ENCODE measurements at regions not wholly inside any gene's neighbourhood (a gene's known extent, or its start where the extent isn't known, plus 50 kb on each side); places are given as distances from the start of the nearest gene placed in this dataset.

DNA sequence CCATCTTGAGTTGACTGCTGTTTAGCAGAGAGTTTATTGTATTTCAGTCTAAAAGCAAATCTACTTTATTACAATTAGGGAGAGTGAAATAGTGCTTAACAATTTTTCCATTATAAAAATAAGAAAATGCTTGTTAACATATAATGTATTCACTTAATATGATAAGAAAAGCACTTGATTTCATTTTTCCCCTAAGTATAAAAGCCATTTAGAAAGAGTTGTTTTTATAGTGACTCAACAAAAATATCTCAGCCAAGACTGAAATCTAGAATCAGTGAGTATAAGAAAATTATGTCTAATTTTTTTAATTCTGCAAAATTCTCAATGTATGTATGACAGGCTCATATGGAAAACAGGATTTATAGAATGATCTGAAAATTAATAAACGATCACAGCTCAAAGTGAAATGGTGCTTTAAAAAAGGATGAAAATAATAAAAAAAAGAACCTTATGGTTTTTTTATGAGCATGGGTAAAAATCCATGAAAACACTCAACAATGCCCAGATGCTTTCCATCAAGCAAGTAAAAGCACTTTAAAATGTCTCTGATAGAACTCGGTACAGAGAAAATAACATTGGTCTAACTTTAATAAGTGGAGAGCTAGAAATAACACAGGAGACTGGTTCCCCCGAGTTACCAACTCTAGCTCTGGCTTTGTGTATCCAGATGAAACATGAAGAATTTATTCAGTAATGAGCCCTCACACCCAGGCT lies 1057.8 kb upstream of the WWC1 start:
- intact Hi-C loops (cut with DNase I): no loop called here
- DNase-seq (ENCODE audit: low spot score): no peak

DNA sequence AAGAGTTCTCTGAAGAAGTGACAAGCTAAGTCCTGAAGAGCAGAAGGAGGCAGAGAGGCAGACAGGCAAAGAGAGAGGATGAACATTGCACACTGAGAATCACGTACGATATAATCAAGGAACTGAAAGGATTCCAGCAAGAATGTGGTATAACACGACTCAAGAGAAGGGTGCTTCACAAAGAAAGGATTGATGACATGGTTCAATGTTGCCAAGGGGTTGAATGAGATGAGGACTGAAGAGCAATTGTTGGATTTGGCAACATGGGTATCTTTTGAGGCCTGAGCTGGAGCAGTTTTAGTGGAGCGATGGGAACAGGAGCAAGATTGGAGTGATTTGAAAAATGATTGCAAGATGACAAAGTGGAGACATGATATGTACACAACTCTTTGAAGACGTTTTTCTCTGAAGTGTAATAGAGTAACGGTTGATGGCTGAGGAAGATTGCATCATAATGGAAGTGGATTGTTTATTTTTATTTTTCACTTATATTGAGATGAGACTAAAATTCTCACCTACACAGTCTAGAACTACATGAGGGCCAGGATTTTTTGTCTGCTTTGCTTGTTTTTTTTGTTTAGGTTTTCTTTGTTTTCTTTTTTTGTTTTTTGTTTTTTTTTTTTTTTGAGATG lies 1049.9 kb upstream of the WWC1 start:
- no peak for DNase-seq (ENCODE audit: low spot score)
- intact Hi-C loops (cut with DNase I): no loop called here

DNA sequence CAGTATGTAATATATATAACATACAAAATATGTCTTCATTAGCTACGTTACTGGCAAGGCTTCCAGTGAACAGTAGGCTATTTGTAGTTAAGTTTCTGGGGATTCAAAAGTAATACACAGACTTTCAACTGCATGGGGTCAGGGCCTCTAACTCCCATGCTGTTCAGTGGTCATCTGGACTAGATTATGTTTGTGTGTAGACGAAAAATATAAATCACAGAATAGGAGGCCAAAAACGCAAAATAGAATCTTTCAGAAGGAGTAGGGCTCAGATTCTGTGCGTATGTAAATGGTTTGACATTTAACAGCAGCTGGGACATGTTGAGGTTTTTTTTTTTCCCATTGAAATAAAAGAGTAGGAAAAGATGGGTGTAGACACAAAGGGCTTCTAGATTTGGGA lies 1048.7 kb upstream of the WWC1 start:
- no peak for DNase-seq (ENCODE audit: low spot score)
- intact Hi-C loops (cut with DNase I): no loop called here

DNA sequence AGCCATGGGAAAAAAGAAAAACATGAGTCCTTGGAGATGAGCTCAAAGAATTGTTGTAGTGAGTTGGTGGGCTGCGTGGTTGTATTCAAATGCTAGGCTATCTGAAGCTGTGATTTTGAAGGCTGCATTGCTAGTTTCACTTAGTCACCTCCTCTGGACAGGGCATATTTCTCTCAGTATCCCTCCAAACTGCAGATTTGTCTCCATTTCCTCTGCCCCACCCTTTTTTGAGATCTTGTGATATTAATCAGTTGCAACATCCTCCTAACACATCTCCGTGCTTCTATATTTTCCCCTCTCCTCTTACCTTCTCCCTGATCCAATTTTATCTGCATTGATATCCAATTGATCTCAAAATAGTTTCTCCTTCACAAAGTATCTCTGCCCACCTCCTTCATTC lies 1048.0 kb upstream of the WWC1 start:
- DNase-seq (ENCODE audit: low spot score): no peak
- intact Hi-C loops (cut with DNase I): no loop called here

DNA sequence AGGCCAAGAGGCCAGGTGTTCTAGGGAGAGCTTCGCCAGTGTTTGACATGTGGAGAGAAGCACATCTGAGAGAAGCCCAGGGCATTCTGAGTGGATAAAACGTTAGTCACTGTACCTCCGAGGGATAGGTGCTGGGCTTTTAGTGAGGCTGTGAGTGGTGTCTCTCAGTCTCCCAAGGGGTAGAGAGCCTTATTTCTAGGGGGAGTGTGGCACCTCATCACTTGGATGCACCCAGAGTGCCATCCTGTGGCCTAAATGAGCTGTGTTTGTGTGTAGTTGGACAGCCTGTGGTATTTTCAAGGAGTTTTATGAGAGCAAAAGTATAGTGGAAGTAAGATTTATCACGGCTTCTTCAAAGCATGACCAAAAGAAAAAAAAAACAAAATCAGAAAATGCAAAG lies 1046.9 kb upstream of the WWC1 start:
- intact Hi-C loops (cut with DNase I): no loop called here
- DNase-seq (ENCODE audit: low spot score): no peak

DNA sequence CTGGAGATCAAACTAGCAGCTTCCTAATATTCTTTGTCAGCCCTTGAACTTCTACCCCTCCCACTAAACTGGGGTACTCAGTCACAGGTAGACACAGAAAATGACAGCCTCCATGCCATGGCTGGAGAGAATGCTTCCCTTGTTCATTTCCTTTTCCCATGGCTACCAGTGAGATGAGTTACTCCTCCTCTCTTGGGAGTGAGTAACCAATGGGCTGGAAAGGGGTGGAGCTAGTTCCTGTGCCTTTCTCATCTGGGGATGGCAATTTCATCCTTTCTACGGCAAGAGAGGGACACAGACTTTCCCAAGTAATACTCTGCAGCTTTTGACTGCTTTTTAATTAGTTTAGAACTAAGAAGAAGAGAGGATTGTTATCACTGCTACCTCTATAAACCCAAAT lies 1045.6 kb upstream of the WWC1 start:
- intact Hi-C loops (cut with DNase I): no loop called here
- DNase-seq (ENCODE audit: low spot score): no peak

- no peak for DNase-seq (ENCODE audit: low spot score)
- intact Hi-C loops (cut with DNase I): no loop called here
Observed at GRCh38 chr5:167247816-167248215, 1043.6 kb upstream of the WWC1 start.

DNA sequence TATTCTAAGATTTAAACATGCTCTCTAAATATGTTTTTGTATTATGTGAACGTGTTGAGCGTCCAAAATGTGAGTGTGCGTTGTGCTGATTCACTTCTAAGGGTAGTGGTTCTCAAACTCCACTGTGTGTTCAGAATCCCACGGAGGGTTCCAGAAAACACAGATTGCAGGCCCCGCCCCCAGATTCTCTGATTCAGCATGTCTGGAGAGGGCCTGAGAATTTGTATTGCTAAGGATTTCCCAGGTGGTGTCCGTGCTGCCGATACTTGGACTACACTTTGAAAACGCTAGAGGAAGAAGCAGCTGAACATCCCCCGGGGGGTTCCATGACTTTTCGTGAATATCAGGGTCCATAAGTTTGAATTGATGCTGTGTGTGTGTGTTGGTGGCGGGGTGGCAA lies 1043.2 kb upstream of the WWC1 start:
- intact Hi-C loops (cut with DNase I): no loop called here
- DNase-seq (ENCODE audit: low spot score): no peak

DNA sequence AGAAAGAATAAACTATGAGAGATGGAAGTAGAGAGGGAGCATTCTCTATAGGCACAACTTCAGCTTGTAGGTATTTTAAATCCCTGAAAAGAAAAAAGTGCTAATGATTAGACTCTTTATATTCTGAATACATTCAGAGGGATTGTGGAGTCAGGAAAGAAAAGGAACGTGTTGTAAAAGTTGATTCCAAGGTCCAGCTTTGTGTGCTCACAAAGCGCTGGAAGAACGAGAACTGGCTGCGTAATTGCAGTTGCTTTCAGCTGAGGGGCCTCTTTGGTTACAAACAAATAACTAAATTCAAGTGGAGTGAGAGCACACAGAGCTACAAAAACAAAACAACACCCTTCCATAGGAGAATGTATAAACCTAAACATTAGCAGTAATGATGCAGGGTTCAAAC lies 1040.4 kb upstream of the WWC1 start:
- DNase-seq (ENCODE audit: low spot score): no peak
- intact Hi-C loops (cut with DNase I): no loop called here

DNA sequence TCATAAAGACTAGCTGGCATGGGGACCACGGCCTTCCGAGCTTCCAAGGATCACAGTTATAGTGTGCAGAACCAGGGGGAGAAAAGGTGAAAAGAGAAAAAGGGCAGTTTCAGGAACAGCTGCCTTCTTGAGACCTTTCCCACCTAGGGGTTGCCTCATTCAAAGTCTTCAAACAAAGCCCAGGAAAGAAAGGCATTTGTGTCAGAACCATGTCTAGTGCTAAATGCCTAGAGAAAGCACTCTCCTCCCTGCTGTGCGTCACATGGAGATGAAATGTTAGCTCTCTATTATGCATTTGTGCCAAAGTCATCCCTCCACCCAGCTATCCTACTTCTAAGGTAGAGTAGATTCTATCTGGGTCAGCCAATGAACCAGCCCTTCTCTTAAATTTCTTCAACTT lies 1037.3 kb upstream of the WWC1 start:
- DNase-seq (ENCODE audit: low spot score): no peak
- intact Hi-C loops (cut with DNase I): no loop called here

DNA sequence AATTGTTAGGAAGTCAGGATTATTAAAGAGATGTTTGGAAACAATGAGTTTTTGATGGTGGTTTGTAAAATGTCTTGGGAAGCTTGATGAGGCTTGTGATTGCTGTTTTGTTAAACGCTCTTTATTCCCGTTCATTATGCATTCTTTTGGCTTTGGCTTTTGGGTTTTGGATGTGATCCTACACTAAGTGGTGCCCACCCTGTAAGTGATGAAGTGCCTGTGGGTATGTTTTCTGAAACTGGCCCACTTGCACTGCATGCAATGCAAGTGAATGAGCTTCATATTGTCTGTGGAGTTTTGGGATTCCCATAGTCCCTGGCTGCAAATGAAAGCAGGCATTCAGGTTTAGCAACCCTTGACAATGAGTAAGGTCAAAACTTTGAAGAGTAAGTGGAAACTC lies 1035.5 kb upstream of the WWC1 start:
- intact Hi-C loops (cut with DNase I): no loop called here
- DNase-seq (ENCODE audit: low spot score): no peak

GRCh38 chr5:167259806-167260205 lies 1031.6 kb upstream of the WWC1 start:
- intact Hi-C loops (cut with DNase I): no loop called here
- no peak for DNase-seq (ENCODE audit: low spot score)

DNA sequence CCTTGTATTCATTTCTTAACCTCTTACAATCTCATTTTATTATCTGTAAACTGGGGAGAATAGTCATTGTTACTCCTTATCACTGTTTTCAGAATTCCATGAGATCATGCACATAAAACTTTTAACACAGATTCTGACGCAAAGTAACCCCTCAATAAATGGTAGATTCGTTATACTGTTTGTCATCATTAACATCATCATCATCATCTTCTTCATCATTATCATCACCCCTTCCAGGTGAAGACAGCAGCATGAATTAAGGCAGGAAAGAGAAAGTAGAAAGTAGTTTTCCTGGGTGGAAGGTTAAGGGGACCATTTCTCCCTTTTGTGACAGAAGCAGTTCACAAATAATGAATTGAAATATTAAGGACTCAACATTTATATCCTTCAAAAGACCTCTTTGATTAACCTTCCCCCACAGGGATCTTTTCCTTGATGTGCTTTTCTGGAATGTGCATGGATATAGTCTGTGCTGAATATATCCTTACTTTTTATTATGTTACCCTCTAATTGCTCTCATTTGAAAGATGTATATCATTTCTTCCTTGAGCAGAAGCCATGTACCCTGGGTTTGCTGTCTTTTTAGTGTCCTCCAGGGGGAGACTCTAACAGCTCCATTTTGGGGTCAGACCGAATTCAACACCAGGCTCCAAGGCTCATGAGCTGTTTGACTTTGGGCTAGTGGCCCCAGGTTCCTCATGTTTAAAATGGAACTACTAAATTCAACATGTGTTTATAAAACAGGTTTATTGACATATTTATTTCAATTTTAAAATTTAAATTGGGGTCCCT lies 1029.9 kb upstream of the WWC1 start:
- DNase-seq (ENCODE audit: low spot score): no peak
- intact Hi-C loops (cut with DNase I): no loop called here

DNA sequence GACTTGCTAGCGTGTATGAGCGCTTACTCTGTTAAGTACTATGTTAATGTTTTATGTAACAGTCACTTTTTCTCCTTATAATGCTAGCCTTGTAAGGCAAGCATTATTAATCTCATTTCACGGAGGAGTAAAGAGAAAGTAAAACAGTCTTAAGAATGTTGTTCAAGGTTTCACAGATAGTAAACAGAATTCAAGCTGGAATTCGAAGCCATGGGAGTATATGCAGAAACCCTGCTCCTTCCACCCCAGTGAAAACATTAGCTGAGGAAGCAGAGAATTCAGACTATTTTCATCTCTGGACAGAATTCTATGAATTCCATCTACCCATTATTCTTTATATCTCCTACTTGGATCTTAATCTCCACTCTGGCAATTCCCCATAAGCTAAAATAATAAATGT lies 1028.3 kb upstream of the WWC1 start:
- intact Hi-C loops (cut with DNase I): no loop called here
- DNase-seq (ENCODE audit: low spot score): no peak

DNA sequence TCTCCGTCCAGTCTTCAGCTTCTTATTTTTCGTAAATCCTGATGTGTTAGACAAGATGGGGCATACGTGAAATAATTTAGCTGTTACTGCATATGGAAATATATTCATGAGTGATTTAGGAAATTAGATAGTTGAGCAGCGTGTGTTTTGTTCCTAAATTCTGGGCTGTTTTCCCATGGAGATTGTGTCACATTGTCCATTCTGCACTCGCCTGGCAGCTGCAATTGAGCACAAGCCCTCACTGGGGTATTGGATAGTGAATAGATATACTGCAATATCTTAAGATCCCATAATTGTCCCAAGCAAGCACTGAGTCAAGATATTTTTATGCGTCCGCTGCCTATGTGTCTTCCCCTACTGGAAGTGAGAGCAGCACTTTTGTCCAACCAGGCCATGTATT lies 1027.1 kb upstream of the WWC1 start:
- no peak for DNase-seq (ENCODE audit: low spot score)
- intact Hi-C loops (cut with DNase I): no loop called here

GRCh38 chr5:167268337-167268736 lies 1023.1 kb upstream of the WWC1 start:
- intact Hi-C loops (cut with DNase I): no loop called here
- no peak for DNase-seq (ENCODE audit: low spot score)

DNA sequence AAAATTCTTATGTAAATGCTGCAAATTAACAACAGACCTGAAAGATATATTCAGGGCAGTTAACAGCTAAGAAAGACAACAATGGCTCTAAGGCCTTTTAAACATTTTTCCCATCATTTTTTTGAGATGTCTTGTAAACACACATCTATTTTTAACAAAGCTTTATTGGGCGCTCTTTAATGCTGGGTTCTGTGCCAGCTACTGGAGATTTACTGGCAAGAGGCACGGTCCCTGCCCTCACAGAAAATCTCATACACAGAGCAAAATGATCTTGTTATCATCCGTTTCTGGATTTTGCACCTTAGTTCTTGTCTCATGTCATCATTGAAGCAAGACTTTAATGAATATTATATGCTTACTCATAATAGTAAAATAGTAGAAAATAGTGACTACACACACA lies 1022.3 kb upstream of the WWC1 start:
- intact Hi-C loops (cut with DNase I): no loop called here
- DNase-seq (ENCODE audit: low spot score): no peak

GRCh38 chr5:167271081-167271480 lies 1020.4 kb upstream of the WWC1 start:
- DNase-seq (ENCODE audit: low spot score): no peak
- intact Hi-C loops (cut with DNase I): no loop called here

DNA sequence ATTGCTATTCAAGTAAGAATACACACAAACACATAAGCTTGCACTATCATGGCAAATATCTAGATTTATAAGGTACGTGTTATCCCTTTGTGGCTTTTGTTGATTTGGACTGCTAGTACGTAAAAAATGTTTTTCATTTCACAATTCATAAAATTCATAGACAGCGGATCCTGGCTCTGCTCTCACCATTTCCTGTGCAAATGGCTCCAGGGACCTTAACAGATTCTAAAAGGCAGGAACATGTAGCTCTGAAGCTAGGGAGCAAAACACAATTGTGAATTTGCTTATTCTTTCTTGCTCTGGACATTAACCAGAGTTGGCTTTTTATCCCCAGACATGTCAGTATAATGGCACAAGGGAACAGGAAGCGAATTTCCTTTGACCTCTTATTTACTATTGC lies 1019.9 kb upstream of the WWC1 start:
- intact Hi-C loops (cut with DNase I): no loop called here
- DNase-seq (ENCODE audit: low spot score): no peak

- intact Hi-C loops (cut with DNase I): no loop called here
- DNase-seq (ENCODE audit: low spot score): no peak
Observed at GRCh38 chr5:167280111-167280510, 1011.3 kb upstream of the WWC1 start.

- intact Hi-C loops (cut with DNase I): no loop called here
- no peak for DNase-seq (ENCODE audit: low spot score)
Observed at GRCh38 chr5:167281925-167282324, 1009.5 kb upstream of the WWC1 start.

Measured in cardiac septum (tissue), 1 donor.